Skin of body (tissue), 1 donor: ENCODE measurements at regions not wholly inside any gene's neighbourhood (a gene's known extent, or its start where the extent isn't known, plus 50 kb on each side); places are given as distances from the start of the nearest gene placed in this dataset.
"Not testable (repeated sequence)": the region's sequence is repeated elsewhere in the genome, so short reads cannot be mapped to it uniquely, and the experiment has no call there.

Experiments
- DNase-seq: peaks from one replicate; lab custom pipeline; 2025; lab: John Stamatoyannopoulos, UW

DNA sequence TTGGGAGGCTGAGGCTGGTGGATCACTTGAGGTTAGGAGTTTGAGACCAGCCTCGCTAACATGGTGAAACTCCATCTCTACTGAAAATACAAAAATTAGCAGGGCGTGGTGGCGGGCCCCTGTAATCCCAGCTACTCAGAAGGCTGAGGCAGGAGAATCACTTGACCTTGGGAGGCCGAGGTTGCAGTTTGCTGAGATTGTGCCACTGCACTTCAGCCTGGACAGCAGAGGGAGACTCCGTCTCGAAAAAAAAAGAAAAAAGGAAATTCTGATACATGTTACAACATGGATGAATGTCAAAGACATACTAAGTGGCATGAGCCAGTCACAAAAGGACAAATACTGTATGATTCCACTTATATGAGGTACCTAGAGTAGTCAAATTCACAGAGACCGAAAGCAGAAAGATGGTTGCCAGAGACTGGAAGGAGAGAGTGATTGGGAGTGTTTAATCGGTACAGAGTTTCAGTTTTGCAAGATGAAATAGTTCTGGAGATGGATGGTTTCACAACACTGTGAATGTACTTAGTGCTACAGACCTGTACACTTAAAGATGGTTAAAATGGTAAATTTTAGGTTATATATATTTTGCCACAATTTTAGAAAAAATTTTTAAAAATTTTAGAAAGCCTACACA lies 92.3 kb downstream of the BLID start:
- DNase-seq, result no peak

DNA sequence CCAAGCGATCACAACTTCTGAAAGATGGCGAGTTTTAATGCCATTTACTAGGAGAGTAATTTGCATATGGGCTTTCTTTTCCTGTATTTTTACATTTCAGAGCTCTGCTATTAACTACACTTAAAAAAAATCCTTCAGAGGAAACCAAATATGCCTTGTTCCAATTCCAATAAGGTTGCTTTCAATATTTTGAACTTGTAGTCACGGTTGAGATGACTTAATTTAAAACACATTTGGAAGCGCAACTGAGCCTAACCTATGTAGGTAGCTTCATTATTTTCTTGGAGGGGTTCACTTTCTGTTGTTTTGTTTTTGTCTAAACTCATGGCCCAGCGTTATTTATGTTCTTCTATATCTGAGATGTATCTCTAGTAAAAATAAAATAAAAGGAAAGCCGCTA lies 93.4 kb downstream of the BLID start:
- DNase-seq, result no peak

DNA sequence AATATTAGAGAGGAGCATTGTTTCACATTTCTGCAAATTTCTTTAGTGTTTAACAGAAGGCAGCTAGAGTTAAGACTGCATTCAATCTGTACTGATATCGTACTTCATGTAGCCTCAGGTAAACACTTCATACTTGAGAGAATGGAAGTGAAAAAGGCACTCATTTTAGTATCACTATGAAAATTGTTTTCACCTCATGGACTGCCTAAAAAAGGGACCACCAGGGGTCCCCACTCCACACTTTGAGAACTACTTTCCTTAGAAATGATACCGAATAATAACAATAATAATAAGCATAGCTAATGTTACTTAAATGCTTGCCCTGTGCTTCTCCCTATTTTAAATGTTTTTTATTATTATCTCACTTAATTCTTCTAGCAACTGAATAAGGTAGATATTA lies 95.1 kb downstream of the BLID start:
- peak; percentile 15 for DNase-seq

DNA sequence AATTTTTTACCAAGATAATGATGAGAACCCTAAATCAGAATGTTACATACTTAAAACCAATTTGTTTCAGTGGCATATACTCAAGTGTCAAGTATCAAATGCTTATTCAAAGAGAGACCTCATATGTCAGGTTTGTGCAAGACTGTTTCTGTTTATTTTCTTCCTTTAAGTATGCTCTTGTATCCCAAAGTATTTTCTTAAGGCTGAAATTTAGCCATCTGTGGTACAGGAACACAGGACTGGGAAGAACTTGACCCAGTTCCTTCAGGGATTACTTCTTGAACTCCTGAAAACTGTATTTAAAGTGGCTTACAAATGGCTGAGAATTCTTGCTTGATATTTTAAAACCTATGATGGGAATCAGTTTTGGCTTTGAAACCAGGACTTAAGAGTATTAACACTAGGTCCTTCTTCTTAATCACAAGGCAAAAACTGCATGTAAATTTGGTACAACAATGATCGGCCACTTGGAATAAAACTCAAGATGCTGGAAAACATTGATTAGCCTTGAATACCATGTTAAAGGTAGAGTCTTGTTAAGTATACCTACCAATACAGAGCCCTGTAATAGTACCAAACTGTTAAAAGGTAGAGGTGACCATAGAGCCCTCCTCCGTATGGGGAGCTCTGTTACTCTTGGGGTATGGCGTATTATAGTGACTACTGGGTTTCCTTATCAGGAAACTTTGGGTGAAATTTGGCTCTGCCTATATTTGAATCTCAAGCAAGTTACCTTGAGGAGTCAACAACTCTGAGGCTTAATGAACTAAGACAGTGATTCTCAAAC lies 95.9 kb downstream of the BLID start:
- DNase-seq, result no peak

DNA sequence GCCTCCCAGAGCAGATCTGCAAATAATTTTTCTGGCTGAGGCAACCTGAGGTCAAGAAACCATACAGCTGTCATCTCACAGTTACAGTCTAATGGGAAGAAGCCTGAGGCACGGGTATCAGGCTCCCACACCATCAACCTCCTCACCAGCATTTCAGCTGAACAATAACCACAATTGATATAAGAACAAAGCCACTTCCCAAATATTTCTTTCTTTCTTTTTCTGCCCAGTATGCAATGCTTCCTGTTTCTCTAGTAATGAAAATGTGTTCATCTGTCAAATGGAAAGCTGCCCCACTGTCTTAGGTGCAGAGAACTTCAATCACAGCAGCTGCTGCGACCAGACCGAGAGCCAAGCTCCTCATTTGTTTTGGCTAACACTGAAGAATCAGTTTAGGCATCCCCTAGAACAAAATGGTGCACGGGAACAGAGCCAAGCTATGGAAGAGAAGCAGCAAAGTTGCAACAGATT lies 108.4 kb downstream of the BLID start:
- DNase-seq, result peak; percentile 20

DNA sequence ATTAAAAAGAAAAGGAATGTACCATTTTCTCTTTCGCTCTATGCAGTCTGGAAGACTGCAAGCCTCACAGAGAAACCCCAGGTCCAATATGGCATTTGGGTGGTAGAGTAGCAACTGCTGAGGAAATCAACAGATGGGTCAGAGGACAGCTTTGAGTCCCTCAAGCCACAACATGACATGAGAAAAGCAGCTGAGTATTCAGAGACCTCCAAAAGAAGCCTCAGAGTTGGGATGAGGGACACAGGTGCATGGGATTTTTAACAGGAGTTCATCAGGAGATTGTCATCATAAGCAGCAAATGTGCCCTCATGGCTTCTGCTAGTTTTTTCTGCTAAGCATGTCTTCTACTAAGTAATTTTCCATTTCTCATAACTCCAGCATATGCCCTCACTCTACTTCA lies 111.6 kb downstream of the BLID start:
- DNase-seq, result no peak

DNA sequence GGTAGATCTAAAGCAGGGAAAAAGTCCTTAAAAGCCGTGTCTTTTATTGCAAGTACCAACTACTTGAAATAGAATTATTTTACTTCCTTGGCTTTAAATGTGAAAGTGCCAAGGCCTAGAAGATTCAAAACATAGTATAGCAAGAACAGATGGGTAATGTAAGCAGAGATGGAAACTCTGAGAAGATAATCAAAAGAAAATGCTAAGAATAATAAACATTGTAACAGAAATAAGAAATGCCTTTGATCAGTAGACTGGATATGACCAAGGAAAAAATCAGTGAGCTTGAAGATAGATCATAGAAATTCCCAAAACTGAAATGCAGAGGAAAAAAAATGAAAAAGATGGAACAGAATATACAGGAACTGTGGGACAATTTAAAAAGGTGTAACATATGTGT lies 113.1 kb downstream of the BLID start:
- DNase-seq, result no peak

DNA sequence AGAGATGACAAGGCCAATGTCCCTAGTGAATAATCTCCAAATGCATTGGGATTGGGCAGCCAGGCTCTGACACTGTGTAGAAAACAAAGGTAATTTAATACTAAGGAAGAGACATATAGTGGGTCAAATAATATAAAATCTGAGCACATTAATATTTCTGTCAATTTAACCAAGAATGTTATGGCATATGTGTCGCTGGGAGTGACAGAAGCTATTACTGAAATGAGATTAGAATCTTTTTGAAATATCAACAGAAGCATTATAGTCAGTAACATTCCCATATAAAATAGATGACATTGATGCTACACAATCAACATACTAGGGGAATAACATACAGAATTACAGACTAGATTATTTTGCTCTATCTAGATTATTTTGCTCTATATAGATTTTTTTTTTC lies 114.0 kb downstream of the BLID start:
- no peak for DNase-seq

DNA sequence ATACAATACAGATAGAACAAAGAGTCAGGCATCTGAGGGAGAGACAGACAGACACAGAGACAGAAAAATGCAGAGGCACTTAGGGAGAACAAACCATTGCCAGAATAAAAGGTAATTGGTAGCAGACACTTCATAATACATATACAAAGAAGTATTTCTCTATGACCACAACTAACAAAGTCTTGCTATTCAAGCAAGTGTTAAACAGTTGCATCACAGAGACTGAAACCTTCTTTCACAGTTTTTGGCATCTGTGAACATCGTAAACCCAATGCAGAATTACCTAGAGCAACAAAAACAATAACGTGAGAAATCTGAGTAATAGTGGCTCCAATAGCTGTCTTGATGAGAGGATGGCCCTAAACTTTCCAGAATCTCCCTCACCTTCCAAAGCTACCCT lies 116.4 kb downstream of the BLID start:
- no peak for DNase-seq

DNA sequence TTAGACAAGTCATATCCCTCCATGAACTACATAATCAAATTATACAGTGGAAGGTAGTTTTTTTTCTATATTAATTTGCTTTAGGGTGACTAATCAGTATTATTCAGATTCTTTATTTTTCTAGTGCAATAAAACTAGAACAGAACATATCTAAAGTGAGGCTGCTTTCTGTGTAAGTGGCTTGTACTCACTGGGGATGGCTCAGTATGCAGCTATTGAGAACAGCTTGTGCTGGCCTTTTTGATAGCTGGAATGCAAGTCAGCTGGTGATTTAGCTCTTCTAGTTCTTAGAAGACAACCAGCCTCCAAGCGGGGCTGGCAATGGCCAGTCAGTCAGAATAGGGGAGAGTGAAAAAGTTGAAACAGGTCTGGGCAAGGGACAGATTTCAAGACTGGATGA lies 119.4 kb downstream of the BLID start:
- no peak for DNase-seq

DNA sequence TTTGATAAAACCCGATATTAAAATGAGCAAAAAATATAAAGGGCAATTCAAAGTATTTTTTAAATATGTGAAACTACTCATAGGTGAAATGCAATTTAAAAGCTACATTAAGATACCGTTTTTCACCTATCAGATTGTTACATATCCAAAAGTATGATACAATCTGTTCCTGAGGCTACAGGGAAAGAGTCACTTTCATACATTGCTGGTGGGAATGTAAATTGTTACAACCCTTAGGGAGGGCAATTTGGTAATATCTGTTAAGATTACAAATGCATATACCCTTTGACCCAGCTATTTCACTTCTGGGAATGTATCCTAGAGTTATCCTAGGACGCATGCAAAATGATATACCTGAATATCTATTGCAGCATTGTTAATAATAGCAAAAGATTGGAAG lies 132.1 kb downstream of the BLID start:
- no peak for DNase-seq

DNA sequence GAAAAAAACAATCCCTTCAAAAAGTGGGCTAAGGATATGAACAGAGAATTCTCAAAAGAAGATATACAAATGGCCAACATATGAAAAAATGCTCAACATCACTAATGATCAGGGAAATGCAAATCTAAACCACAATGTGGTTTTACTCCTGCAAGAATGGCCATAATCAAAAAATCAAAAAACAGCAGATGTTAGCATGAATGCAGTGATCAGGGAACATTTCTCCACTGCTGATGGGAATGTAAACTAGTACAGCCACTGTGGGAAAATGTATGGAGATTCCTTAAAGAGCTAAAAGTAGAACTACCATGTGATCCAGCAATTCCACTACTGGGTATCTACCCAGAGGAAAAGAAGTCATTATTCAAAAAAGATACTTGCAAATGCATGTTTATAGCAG lies 138.1 kb downstream of the BLID start:
- DNase-seq, result not testable (repeated sequence)

DNA sequence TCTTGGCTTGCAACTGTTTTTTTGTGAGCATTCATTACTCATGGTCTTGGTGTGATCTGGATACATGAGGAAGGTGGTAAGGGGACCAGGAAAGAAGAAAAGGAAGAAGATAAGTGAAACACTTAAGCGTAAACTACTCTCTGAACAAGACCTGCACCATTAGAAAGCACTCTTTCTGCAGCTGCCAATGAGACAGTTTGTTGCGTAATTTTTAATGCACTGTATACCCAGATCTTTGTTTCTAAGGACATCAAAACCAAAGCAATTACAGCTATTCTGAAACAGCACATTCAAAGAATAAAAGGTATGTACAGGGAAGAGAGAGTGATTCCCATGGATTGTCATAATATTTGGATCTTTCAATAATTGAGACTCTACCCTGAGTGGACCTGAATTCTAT lies 147.4 kb downstream of the BLID start:
- DNase-seq, result no peak

DNA sequence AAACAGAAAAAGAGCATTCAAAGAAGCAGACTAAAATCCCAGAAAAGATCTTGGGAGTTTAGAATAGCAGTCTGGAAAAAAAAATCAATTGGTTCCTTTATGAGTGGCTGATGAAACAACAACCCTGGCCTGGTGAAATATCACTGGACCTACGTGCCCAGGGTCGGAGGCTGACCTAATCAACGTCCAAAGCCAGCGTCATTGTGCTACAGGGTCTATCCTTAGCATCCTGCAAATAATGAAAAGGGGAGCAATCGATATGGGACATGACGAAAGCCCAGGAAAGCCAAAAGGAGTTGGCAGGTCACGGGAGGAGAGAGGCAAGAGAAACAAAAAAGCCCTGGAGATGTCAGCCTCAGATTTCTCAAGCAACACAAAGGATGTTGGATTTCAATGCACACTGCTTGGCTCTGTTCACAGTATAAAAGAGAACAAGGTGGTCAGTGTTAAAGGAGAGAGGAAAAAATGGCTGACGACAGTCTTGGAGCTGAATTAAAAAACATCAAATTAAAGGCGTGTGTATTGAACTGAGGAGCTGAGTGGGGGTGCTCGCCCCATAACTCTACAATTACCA lies 148.8 kb downstream of the BLID start:
- no peak for DNase-seq

DNA sequence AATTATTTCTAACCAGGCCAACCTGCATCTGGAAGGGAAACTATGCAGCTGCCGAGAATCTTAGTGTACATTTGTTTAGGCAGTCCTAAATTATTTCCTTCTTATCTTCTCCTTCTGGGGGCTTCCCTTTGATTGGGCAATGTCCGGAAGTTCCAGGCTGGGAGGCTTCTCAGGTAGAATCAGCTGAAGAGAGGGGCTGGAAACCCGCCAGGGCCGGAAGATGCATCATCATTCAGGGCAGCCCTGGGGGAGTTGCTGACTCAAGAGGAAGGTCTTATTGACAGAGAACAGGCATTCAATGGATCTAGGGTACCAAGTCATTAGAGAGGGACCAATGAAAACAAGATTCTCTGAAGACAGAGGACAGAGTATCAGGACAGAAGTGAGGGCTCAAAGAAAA lies 150.7 kb downstream of the BLID start:
- no peak for DNase-seq

DNA sequence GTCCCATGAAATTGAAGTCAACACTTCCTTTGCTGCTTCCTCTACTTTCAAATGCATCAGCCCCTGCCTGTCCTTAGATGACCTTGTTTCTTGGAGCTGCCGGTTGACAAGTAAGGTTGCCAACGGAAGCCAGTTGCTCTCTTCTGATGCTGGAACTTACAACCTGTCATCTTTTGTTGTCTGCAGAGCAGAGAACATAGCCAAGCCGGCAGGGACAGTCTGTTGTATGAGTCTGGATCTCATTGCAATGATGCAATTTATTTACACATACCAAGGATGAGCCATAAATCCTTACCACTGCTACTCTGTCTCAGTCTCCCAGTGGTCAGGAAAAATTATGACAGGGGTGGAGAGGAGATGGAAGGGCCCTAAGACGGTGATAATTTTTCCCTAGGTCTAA lies 151.4 kb downstream of the BLID start:
- peak; percentile 4 for DNase-seq

DNA sequence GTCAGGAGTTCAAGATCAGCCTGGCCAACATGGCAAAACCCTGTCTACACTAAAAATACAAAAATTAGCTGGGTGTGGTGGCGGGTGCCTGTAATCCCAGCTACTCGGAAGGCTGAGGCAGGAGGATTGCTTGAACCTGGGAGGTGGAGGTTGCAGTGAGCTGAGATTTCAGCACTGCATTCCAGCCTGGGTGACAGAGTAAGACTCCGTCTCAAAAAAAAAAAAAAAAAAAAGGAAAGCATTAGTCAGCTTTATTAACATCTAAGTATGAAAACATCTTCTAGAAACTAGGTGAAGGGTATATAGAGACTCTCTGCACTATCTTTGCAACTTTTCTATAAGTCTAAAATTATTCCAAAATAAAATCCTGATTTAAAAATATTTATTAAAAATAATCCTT lies 152.2 kb downstream of the BLID start:
- not testable (repeated sequence) for DNase-seq

DNA sequence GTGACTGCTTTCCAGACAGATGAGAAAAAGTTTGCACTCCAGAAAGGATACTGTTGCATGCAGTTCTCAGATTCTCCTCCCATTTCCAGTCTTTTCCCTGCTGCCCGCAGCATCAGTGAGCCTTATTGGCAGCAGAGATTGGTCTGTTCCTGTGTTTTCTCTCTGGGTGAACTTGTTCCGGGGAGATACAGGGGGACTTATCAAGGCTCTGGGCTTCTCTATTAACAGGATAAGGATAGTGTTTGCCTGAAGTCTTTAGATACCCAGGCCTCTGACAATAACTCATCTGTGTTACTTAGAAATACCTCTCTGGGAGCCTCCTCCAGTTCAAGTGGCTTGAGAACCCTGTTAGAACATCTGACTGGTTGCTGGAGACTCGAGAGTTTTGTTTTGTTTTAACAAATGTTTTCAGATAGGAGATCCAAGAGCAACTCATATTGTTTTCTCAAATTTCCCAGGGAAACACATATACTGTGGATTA lies 154.7 kb downstream of the BLID start:
- DNase-seq, result peak; percentile 4

DNA sequence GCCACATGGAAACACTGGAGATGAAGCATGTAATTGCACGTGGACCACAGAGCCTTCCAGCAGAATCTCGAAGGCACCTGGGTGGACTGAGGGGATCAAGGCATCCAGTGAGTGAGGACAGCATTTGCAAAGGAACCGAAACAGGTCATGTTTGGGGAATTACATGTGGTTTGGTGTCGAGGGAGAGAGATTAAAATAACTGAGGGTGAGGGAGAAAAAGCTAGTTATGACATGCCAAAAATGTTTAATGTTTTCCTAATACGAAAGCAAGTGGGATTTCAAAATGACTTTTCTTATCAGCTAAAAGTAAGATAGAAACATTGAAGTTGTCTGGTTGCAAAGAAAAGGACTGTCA lies 157.1 kb downstream of the BLID start:
- DNase-seq, result peak; percentile 51

DNA sequence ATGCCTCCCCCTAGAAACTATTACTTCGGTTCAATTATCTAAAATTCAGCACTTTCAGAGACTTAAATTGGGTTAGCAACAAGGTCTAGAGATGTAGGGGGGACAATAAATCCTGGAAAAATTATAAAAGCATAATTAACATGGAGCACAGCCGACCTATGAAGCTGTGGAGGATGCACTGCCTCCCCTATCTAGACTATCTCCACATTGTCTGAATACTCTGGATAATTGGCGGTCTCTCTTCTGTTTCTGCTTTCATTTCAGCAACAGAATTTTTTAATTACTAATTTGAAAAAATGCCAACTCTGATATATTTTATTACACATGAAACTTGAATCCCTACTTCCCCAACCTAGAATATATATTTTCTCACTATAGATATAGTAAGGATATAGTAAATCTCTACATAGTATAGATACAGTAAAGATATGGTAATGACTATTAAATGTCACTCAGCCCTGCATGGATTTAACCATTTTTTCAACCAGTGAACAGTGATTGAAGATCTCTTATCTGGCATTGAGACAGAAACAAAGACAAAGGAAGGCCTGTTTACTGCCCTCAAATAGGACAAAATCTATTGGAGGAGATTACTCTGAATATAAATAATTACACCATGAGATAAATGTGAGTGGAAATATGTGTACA lies 157.6 kb downstream of the BLID start:
- no peak for DNase-seq

DNA sequence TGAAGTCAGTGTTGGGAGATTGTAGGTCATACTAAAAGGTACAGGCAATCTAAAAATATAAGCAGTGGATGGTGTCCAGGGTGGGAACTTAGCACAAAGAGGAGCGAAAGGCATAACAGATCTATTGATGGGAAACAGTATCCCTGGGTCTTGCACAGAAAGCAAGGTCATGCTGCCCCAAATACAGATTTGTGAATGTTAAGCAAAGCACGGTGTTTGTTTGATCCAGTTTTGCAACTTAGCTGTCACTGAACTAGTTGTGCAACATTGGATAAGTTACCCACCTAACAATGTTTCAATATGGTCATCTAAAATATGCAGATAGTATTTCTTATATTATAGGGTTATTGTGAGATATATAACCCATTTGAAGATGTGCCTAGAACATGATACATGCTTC lies 162.9 kb downstream of the BLID start:
- DNase-seq, result no peak

DNA sequence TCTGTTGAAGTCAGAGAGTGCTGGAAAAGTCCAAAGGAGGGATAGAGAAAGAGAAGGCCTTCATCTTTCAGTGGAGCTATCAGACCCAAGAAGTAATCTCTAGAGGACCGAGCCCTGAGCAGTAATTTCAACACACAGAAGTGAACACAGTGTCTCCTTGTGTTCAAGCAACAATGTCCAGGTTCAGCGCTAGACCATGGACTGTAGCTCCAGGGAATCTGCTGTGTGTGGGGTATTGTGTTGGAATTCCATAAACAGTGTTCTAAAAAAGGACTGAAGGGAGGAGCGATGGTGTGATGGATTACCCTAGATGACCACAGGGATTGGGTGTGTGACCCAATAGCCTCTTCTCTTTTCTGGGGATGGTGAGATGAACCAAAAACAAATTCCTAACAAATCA lies 165.9 kb downstream of the BLID start:
- DNase-seq, result no peak
